ENCODE measurements at regions not wholly inside any gene's neighbourhood (a gene's known extent, or its start where the extent isn't known, plus 50 kb on each side); places are given as distances from the start of the nearest gene placed in this dataset.
A peak's percentile ranks its signal among the peaks of the same experiment; 100 is the strongest.
"Not testable (repeated sequence)": the region's sequence is repeated elsewhere in the genome, so short reads cannot be mapped to it uniquely, and the experiment has no call there.

GRCh38 chr7:9919-10318 is 182.5 kb upstream of the FAM20C start:
- H3K9ac ChIP-seq (replicated peaks in 1 of 4; ENCODE audit: extremely low read depth in 1 of 4, low read depth in 3 of 4, low read length in 3 of 4); H3K36me3 ChIP-seq (ENCODE audit: control insufficient read depth in 2 of 4, insufficient read depth in 4 of 4, low read length in 3 of 4); H4K8ac ChIP-seq (ENCODE audit: extremely low read depth, insufficient read depth, low read length); H2BK15ac ChIP-seq (ENCODE audit: low read length); POLR2A ChIA-PET (ENCODE audit: partially characterized antibody); H3K27ac ChIP-seq (ENCODE audit: low read depth, low read length); H3K14ac ChIP-seq (ENCODE audit: insufficient read length); FAIRE-seq; H3K27me3 ChIP-seq (replicated peaks in 1 of 4; ENCODE audit: control insufficient read depth in 3 of 4, extremely low read depth in 1 of 4, insufficient read depth in 3 of 4, low read length in 3 of 4); H3K79me2 ChIP-seq (ENCODE audit: control insufficient read depth in 1 of 2, insufficient read depth in 2 of 2, low read length in 2 of 2); H2BK5ac ChIP-seq (ENCODE audit: low read depth, low read length); H3K23me2 ChIP-seq (ENCODE audit: low read depth, low read length); H3K23ac ChIP-seq (ENCODE audit: insufficient read length); H3K4ac ChIP-seq (replicated peaks; ENCODE audit: insufficient read length, low read depth, low read length); H3K4me2 ChIP-seq (ENCODE audit: insufficient read depth in 1 of 2, low read depth in 2 of 2, low read length in 2 of 2); CTCF ChIA-PET (ENCODE audit: partially characterized antibody); H2BK20ac ChIP-seq (ENCODE audit: low read length); H2AK5ac ChIP-seq (ENCODE audit: low read depth, low read length); H3K18ac ChIP-seq (ENCODE audit: extremely low read depth, low read length); DNase-seq (ENCODE audit: low read depth in 1 of 2, low spot score in 2 of 2); H2BK120ac ChIP-seq (replicated peaks; ENCODE audit: low read depth, low read length); H3K4me3 ChIP-seq (ENCODE audit: extremely low read depth in 1 of 4, insufficient read depth in 2 of 4, low read depth in 3 of 4, low read length in 4 of 4); H2BK12ac ChIP-seq (ENCODE audit: low read depth, low read length); H3K4me1 ChIP-seq (replicated peaks in 1 of 4; ENCODE audit: control insufficient read depth in 3 of 4, insufficient read depth in 4 of 4, low read length in 3 of 4); H4K91ac ChIP-seq (replicated peaks; ENCODE audit: insufficient read length, low read length); H4K5ac ChIP-seq (ENCODE audit: insufficient read length, low read depth, low read length); H3K9me3 ChIP-seq (ENCODE audit: insufficient read depth in 2 of 2, low read depth in 1 of 2, low read length in 1 of 2); H2AFZ ChIP-seq (ENCODE audit: low read length); H4K20me1 ChIP-seq (replicated peaks in 1 of 2; ENCODE audit: control insufficient read depth in 1 of 2, insufficient read depth in 2 of 2, low read length in 2 of 2); H3K79me1 ChIP-seq (ENCODE audit: low read depth, low read length): not testable (repeated sequence)
- peak overlapping the region; percentile 39 for H3K56ac ChIP-seq (replicated peaks; ENCODE audit: insufficient read length, low read depth, low read length)
- WGBS, 2 experiments (ENCODE audit: extremely low coverage in 1 of 2, insufficient coverage in 1 of 2, insufficient read length in 1 of 2, insufficient replicate concordance in 2 of 2, low coverage in 1 of 2, low lambda C conversion rate in 2 of 2, missing lambda C conversion rate in 1 of 2): no CpG with 5 or more reads among the region's 1 CpG
- TF ChIP-seq CEBPB (IDR thresholded peaks at IDR 0.05; ENCODE audit: low read depth, low read length): 0 out of 2 replicates have a peak, but pooled peaks have one; percentile 16

- H3K79me2 ChIP-seq (ENCODE audit: control insufficient read depth in 1 of 2, insufficient read depth in 2 of 2, low read length in 2 of 2); H3K9me3 ChIP-seq (ENCODE audit: insufficient read depth in 2 of 2, low read depth in 1 of 2, low read length in 1 of 2); H2AFZ ChIP-seq (ENCODE audit: low read length); H3K4me2 ChIP-seq (ENCODE audit: insufficient read depth in 1 of 2, low read depth in 2 of 2, low read length in 2 of 2); H2BK15ac ChIP-seq (ENCODE audit: low read length); H3K18ac ChIP-seq (ENCODE audit: extremely low read depth, low read length); CTCF ChIA-PET (ENCODE audit: partially characterized antibody); H2BK12ac ChIP-seq (ENCODE audit: low read depth, low read length); H3K23ac ChIP-seq (ENCODE audit: insufficient read length); H4K5ac ChIP-seq (ENCODE audit: insufficient read length, low read depth, low read length); H2BK20ac ChIP-seq (ENCODE audit: low read length); DNase-seq (ENCODE audit: low read depth in 1 of 2, low spot score in 2 of 2); H2AK5ac ChIP-seq (ENCODE audit: low read depth, low read length); H3K4me1 ChIP-seq (replicated peaks in 1 of 4; ENCODE audit: control insufficient read depth in 3 of 4, insufficient read depth in 4 of 4, low read length in 3 of 4); H3K27ac ChIP-seq (ENCODE audit: low read depth, low read length); H2BK5ac ChIP-seq (ENCODE audit: low read depth, low read length); H3K79me1 ChIP-seq (ENCODE audit: low read depth, low read length); H3K27me3 ChIP-seq (replicated peaks in 1 of 4; ENCODE audit: control insufficient read depth in 3 of 4, extremely low read depth in 1 of 4, insufficient read depth in 3 of 4, low read length in 3 of 4); H3K23me2 ChIP-seq (ENCODE audit: low read depth, low read length); H3K4ac ChIP-seq (replicated peaks; ENCODE audit: insufficient read length, low read depth, low read length); H3K9ac ChIP-seq (replicated peaks in 1 of 4; ENCODE audit: extremely low read depth in 1 of 4, low read depth in 3 of 4, low read length in 3 of 4); H3K36me3 ChIP-seq (ENCODE audit: control insufficient read depth in 2 of 4, insufficient read depth in 4 of 4, low read length in 3 of 4); H2BK120ac ChIP-seq (replicated peaks; ENCODE audit: low read depth, low read length); POLR2A ChIA-PET (ENCODE audit: partially characterized antibody); H4K8ac ChIP-seq (ENCODE audit: extremely low read depth, insufficient read depth, low read length); H4K91ac ChIP-seq (replicated peaks; ENCODE audit: insufficient read length, low read length); H4K20me1 ChIP-seq (replicated peaks in 1 of 2; ENCODE audit: control insufficient read depth in 1 of 2, insufficient read depth in 2 of 2, low read length in 2 of 2); FAIRE-seq; H3K56ac ChIP-seq (replicated peaks; ENCODE audit: insufficient read length, low read depth, low read length); H3K14ac ChIP-seq (ENCODE audit: insufficient read length); H3K4me3 ChIP-seq (ENCODE audit: extremely low read depth in 1 of 4, insufficient read depth in 2 of 4, low read depth in 3 of 4, low read length in 4 of 4): not testable (repeated sequence)
- 97% methylated on average over 3 of the region's 20 CpGs; no CpG with 5 or more reads in 1 of the 2 experiments for WGBS, 2 experiments (ENCODE audit: extremely low coverage in 1 of 2, insufficient coverage in 1 of 2, insufficient read length in 1 of 2, insufficient replicate concordance in 2 of 2, low coverage in 1 of 2, low lambda C conversion rate in 2 of 2, missing lambda C conversion rate in 1 of 2)
Observed at GRCh38 chr7:32565-33280, 159.6 kb upstream of the FAM20C start.

Data from H1 (cell line).